C4-2B (cell line): ENCODE measurements at regions not wholly inside any gene's neighbourhood (a gene's known extent, or its start where the extent isn't known, plus 50 kb on each side); places are given as distances from the start of the nearest gene placed in this dataset.

Experiments
- CTCF ChIP-seq: fragments of 450-650 bp; conservative IDR thresholded peaks from 2 replicates; pipeline ENCODE4 v1.5.1; 2017; ENCODE audit warnings: mild to moderate bottlenecking
- ZFX ChIP-seq: fragments of 450-650 bp; IDR thresholded peaks from 2 replicates; pipeline ENCODE4 v1.6.1; 2017

- TF ChIP-seq CTCF, result no peak
- TF ChIP-seq ZFX, result no peak
These were observed 199.7 kb downstream of the UACA start for GRCh38 chr15:70563561-70564095.
